H1 (cell line): ENCODE measurements at regions not wholly inside any gene's neighbourhood (a gene's known extent, or its start where the extent isn't known, plus 50 kb on each side); places are given as distances from the start of the nearest gene placed in this dataset.
"Not testable (repeated sequence)": the region's sequence is repeated elsewhere in the genome, so short reads cannot be mapped to it uniquely, and the experiment has no call there.

ENCODE experiments used
- CTCF ChIA-PET: fragments of 300-600 bp; sonication (Branson Sonifier 250); formaldehyde crosslinking; loops from one replicate; lab custom pipeline; 2021; ENCODE audit not compliant: partially characterized antibody; lab: Charles Lee
- POLR2A ChIA-PET: fragments of 300-600 bp; sonication (Branson Sonifier 250); formaldehyde crosslinking; loops from one replicate; lab custom pipeline; 2021; ENCODE audit warnings: inconsistent platforms; ENCODE audit not compliant: partially characterized antibody; lab: Charles Lee
- DNase-seq, 2 experiments: peaks; one replicate each; pipeline versions ENCODE4 v3.0.0 to v3.0.0-alpha.2; 2010 to 2022; ENCODE audit warnings: low spot score in 2 of 2, low read depth in 1 of 2, mixed read lengths in 1 of 2
- FAIRE-seq: peaks from 2 replicates; lab custom pipeline; 2011; peaks lifted over from hg19 to GRCh38; lab: Jason Lieb, UNC
- H2AFZ ChIP-seq: 2 replicates; pipeline ENCODE4 v1.8.1; 2012; ENCODE audit warnings: low read length, inconsistent platforms
- H2AK5ac ChIP-seq: 2 replicates; pipeline ENCODE4 v1.6.1; 2013; ENCODE audit warnings: low read depth, low read length
- H2BK120ac ChIP-seq: replicated peaks from 2 replicates; pipeline ENCODE3; 2013; ENCODE audit warnings: low read depth, low read length, inconsistent platforms
- H2BK12ac ChIP-seq: 2 replicates; pipeline ENCODE4 v1.6.1; 2013; ENCODE audit warnings: low read depth, low read length
- H2BK15ac ChIP-seq: 2 replicates; pipeline ENCODE4 v1.6.1; 2013; ENCODE audit warnings: low read length
- H2BK20ac ChIP-seq: 2 replicates; pipeline ENCODE4 v1.6.1; 2013; ENCODE audit warnings: low read length
- H2BK5ac ChIP-seq: 2 replicates; pipeline ENCODE4 v1.6.1; 2013; ENCODE audit warnings: low read depth, low read length
- H3K14ac ChIP-seq: 2 replicates; pipeline ENCODE4 v1.6.1; 2013; ENCODE audit warnings: inconsistent platforms; ENCODE audit not compliant: insufficient read length
- H3K18ac ChIP-seq: 2 replicates; pipeline ENCODE4 v1.6.1; 2013; ENCODE audit warnings: low read length; ENCODE audit errors: extremely low read depth
- H3K23ac ChIP-seq: 2 replicates; pipeline ENCODE4 v1.6.1; 2013; ENCODE audit warnings: inconsistent platforms; ENCODE audit not compliant: insufficient read length
- H3K23me2 ChIP-seq: 2 replicates; pipeline ENCODE4 v1.6.1; 2013; ENCODE audit warnings: low read depth, low read length
- H3K27ac ChIP-seq: 2 replicates; pipeline ENCODE4 v1.6.1; 2011; ENCODE audit warnings: low read depth, low read length, inconsistent platforms
- H3K27me3 ChIP-seq, 4 experiments: replicated peaks in 1 of 4; 1 replicate in 1 of 4; 2 replicates in 3 of 4; pipeline versions ENCODE4 v1.6.1 to v1.8.1; 2011 to 2013; ENCODE audit warnings: low read length in 3 of 4, mild to moderate bottlenecking in 3 of 4, inconsistent platforms in 2 of 4, mixed read lengths in 2 of 4, moderate library complexity in 1 of 4; ENCODE audit not compliant: control insufficient read depth in 3 of 4, insufficient read depth in 3 of 4; ENCODE audit errors: extremely low read depth in 1 of 4
- H3K36me3 ChIP-seq, 4 experiments: 2 replicates each; pipeline versions ENCODE4 v1.6.1 to v1.8.1; 2011 to 2013; ENCODE audit warnings: mild to moderate bottlenecking in 4 of 4, low read length in 3 of 4, moderate library complexity in 2 of 4, control low read depth in 1 of 4, inconsistent platforms in 1 of 4; ENCODE audit not compliant: insufficient read depth in 4 of 4, control insufficient read depth in 2 of 4
- H3K4ac ChIP-seq: replicated peaks from 2 replicates; pipeline ENCODE3; 2013; ENCODE audit warnings: low read length, low read depth, mixed read lengths, inconsistent platforms; ENCODE audit not compliant: insufficient read length
- H3K4me1 ChIP-seq, 4 experiments: replicated peaks in 1 of 4; 1 replicate in 1 of 4; 2 replicates in 3 of 4; pipeline versions ENCODE4 v1.6.1 to v1.8.1; 2011 to 2013; ENCODE audit warnings: low read length in 3 of 4, inconsistent platforms in 2 of 4, mixed read lengths in 1 of 4; ENCODE audit not compliant: insufficient read depth in 4 of 4, control insufficient read depth in 3 of 4
- H3K4me2 ChIP-seq, 2 experiments: 2 replicates each; pipeline versions ENCODE4 v1.6.1 to v1.8.1; 2011 to 2013; ENCODE audit warnings: low read depth in 2 of 2, low read length in 2 of 2, control low read depth in 1 of 2, inconsistent platforms in 1 of 2, mild to moderate bottlenecking in 1 of 2; ENCODE audit not compliant: insufficient read depth in 1 of 2
- H3K4me3 ChIP-seq, 4 experiments: fragments of 200-600, 300-600 bp in 1 of 4; sonication (generic), shearing (Covaris generic), sonication (Bioruptor Twin) in 1 of 4; 2 replicates each; pipeline versions ENCODE4 v1.5.1 to v1.8.1; 2011 to 2016; ENCODE audit warnings: low read length in 4 of 4, low read depth in 3 of 4, control low read depth in 2 of 4, inconsistent platforms in 2 of 4, mild to moderate bottlenecking in 2 of 4, mixed read lengths in 1 of 4, moderate library complexity in 1 of 4; ENCODE audit not compliant: insufficient read depth in 2 of 4; ENCODE audit errors: extremely low read depth in 1 of 4
- H3K56ac ChIP-seq: replicated peaks from 2 replicates; pipeline ENCODE3; 2013; ENCODE audit warnings: low read depth, mild to moderate bottlenecking, mixed read lengths, low read length, inconsistent platforms; ENCODE audit not compliant: insufficient read length
- H3K79me1 ChIP-seq: 2 replicates; pipeline ENCODE4 v1.6.1; 2013; ENCODE audit warnings: low read depth, low read length, control low read depth
- H3K79me2 ChIP-seq, 2 experiments: 2 replicates each; pipeline versions ENCODE4 v1.6.1 to v1.8.1; 2012 to 2013; ENCODE audit warnings: low read length in 2 of 2, mild to moderate bottlenecking in 2 of 2, inconsistent platforms in 1 of 2; ENCODE audit not compliant: insufficient read depth in 2 of 2, control insufficient read depth in 1 of 2
- H3K9ac ChIP-seq, 4 experiments: replicated peaks in 1 of 4; 1 replicate in 1 of 4; 2 replicates in 3 of 4; pipeline versions ENCODE4 v1.6.1 to v1.8.1; 2011 to 2013; ENCODE audit warnings: low read depth in 3 of 4, low read length in 3 of 4, control low read depth in 2 of 4, mild to moderate bottlenecking in 2 of 4, moderate library complexity in 2 of 4, inconsistent platforms in 1 of 4; ENCODE audit errors: extremely low read depth in 1 of 4
- H3K9me3 ChIP-seq, 2 experiments: 2 replicates each; pipeline versions ENCODE4 v1.6.1 to v1.8.1; 2012 to 2013; ENCODE audit warnings: mild to moderate bottlenecking in 2 of 2, moderate library complexity in 2 of 2, control low read depth in 1 of 2, inconsistent platforms in 1 of 2, low read depth in 1 of 2, low read length in 1 of 2, mixed read lengths in 1 of 2; ENCODE audit not compliant: insufficient read depth in 2 of 2
- H4K20me1 ChIP-seq, 2 experiments: replicated peaks in 1 of 2; 2 replicates each; pipeline versions ENCODE3 to v1.8.1; 2011 to 2013; ENCODE audit warnings: inconsistent platforms in 2 of 2, low read length in 2 of 2, mild to moderate bottlenecking in 1 of 2; ENCODE audit not compliant: insufficient read depth in 2 of 2, control insufficient read depth in 1 of 2
- H4K5ac ChIP-seq: 2 replicates; pipeline ENCODE4 v1.6.1; 2013; ENCODE audit warnings: low read length, low read depth, mixed read lengths, inconsistent platforms; ENCODE audit not compliant: insufficient read length
- H4K8ac ChIP-seq: 2 replicates; pipeline ENCODE4 v1.8.0; 2013; ENCODE audit warnings: mild to moderate bottlenecking, moderate library complexity, low read length, inconsistent platforms; ENCODE audit not compliant: insufficient read depth; ENCODE audit errors: extremely low read depth
- H4K91ac ChIP-seq: replicated peaks from 2 replicates; pipeline ENCODE3; 2013; ENCODE audit warnings: low read length, mixed read lengths, inconsistent platforms; ENCODE audit not compliant: insufficient read length
- WGBS, 2 experiments: shearing (Covaris generic) in 1 of 2; methylation state at CpG; one replicate each; pipeline versions ENCODE4 v1.1.6 to v1.1.7; 2013 to 2015; ENCODE audit warnings: low lambda C conversion rate in 2 of 2, mixed read lengths in 2 of 2, inconsistent platforms in 1 of 2, low coverage in 1 of 2, missing lambda C conversion rate in 1 of 2; ENCODE audit not compliant: insufficient replicate concordance in 2 of 2, insufficient coverage in 1 of 2, insufficient read length in 1 of 2; ENCODE audit errors: extremely low coverage in 1 of 2, missing lambda C conversion rate in 1 of 2; 5-methylcytosine and 5-hydroxymethylcytosine counted together

DNA sequence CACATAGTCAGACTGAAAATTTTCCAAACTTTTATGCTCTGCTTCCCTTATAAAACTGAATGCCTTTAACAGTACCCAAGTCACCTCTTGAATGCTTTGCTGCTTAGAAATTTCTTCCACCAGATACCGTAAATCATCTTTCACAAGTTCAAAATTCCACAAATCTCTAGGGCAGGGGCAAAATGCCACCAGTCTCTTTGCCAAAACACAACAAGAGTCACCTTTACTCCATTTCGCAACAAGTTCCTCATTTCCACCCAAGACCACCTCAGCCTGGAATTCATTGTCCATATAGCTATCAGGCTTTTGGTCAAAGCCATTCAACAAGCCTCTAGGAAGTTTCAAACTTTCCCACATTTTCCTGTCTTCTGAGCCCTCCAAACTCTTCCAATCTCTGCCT lies 221.6 kb upstream of the ONECUT1 start:
- H3K14ac ChIP-seq, H3K79me2 ChIP-seq, H3K4me1 ChIP-seq, FAIRE-seq, H3K4me2 ChIP-seq, H3K23me2 ChIP-seq, DNase-seq, H2BK120ac ChIP-seq, H3K23ac ChIP-seq, H3K27ac ChIP-seq, H3K56ac ChIP-seq, H3K36me3 ChIP-seq, H4K8ac ChIP-seq, H3K4ac ChIP-seq, H3K4me3 ChIP-seq, H4K5ac ChIP-seq, H3K9me3 ChIP-seq, H2BK15ac ChIP-seq, H2BK5ac ChIP-seq, CTCF ChIA-PET, H3K27me3 ChIP-seq, POLR2A ChIA-PET, H4K91ac ChIP-seq, H2AK5ac ChIP-seq, H3K18ac ChIP-seq, H4K20me1 ChIP-seq, H3K79me1 ChIP-seq, H2AFZ ChIP-seq, H2BK12ac ChIP-seq, H2BK20ac ChIP-seq, H3K9ac ChIP-seq: not testable (repeated sequence)
- 95% methylated on average over 2 of the region's 2 CpGs; no CpG with 5 or more reads in 1 of the 2 experiments for WGBS, 2 experiments
